ENCODE measurements at regions not wholly inside any gene's neighbourhood (a gene's known extent, or its start where the extent isn't known, plus 50 kb on each side); places are given as distances from the start of the nearest gene placed in this dataset.

DNA sequence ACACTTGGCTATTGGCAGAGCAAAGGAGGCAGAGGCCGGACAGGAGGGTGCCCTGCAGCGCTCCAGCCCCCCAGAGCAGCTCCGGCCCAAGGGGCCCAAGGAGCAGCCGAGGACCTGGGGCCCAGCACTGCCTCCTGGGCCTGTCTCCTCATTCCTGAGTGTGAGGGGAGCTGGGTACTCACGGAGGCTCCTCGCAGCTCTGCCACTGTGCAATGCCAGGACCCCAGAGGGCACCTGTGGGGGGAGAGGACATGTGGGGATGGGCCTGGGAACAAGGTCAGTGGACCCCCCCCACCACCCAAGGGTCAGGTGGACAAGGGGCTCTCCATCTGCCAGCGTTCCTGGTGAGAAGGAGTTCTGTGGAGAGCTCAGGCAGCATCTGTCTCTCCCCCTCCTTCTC is 192.6 kb upstream of the PPP1R26 start:
- Histone ChIP-seq H3K27ac (ENCODE audit: control insufficient read depth, insufficient read depth, low read length) (no peak overlapping the region), H3K9me3 (ENCODE audit: control insufficient read depth, low read depth, low read length) (peaks cover 4% of the 10 kb centered on the region), H3K9ac (ENCODE audit: control insufficient read depth, extremely low read depth, insufficient read depth, low read length) (no peak overlapping the region), H3K4me2 (ENCODE audit: control insufficient read depth, extremely low read depth, insufficient read depth, low read depth, low read length) (no peak overlapping the region), H3K4me1 (ENCODE audit: control insufficient read depth, extremely low read depth, insufficient read depth, low read length) (no peaks in the 10 kb centered on the region), H3K9me1 (ENCODE audit: control insufficient read depth, extremely low read depth, insufficient read depth, low read length) (no peaks in the 10 kb centered on the region), H3K27me3 (ENCODE audit: control insufficient read depth, extremely low read depth, insufficient read depth, low read length) (peaks cover 13% of the 10 kb centered on the region), H3K79me2 (ENCODE audit: control insufficient read depth, insufficient read depth, low read length) (no peaks in the 10 kb centered on the region), H2AFZ (ENCODE audit: control insufficient read depth, low read length) (no peak overlapping the region), H3K4me3 (ENCODE audit: control insufficient read depth in 2 of 3, extremely low read depth in 1 of 3, insufficient read depth in 2 of 3, low read depth in 1 of 3, low read length in 3 of 3) (no peak overlapping the region), H3K36me3 (ENCODE audit: control insufficient read depth in 2 of 2, extremely low read depth in 1 of 2, insufficient read depth in 2 of 2, low read length in 2 of 2) (no peaks in the 10 kb centered on the region), H4K20me1 (ENCODE audit: control insufficient read depth, extremely low read depth, insufficient read depth, low read length) (peaks cover 3% of the 10 kb centered on the region)
- TF ChIP-seq EZH2 (IDR thresholded peaks at IDR 0.05; ENCODE audit: low read length) = no peak
- TF ChIP-seq, protein P1, sequence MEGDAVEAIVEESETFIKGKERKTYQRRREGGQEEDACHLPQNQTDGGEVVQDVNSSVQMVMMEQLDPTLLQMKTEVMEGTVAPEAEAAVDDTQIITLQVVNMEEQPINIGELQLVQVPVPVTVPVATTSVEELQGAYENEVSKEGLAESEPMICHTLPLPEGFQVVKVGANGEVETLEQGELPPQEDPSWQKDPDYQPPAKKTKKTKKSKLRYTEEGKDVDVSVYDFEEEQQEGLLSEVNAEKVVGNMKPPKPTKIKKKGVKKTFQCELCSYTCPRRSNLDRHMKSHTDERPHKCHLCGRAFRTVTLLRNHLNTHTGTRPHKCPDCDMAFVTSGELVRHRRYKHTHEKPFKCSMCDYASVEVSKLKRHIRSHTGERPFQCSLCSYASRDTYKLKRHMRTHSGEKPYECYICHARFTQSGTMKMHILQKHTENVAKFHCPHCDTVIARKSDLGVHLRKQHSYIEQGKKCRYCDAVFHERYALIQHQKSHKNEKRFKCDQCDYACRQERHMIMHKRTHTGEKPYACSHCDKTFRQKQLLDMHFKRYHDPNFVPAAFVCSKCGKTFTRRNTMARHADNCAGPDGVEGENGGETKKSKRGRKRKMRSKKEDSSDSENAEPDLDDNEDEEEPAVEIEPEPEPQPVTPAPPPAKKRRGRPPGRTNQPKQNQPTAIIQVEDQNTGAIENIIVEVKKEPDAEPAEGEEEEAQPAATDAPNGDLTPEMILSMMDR (optimal IDR thresholded peaks at IDR 0.05 in 1 of 3, IDR thresholded peaks at IDR 0.05 in 1 of 3, conservative IDR thresholded peaks at IDR 0.05 in 1 of 3; ENCODE audit: extremely low read depth in 1 of 3, insufficient read depth in 2 of 3, low read length in 3 of 3) = no peak
- FAIRE-seq (no peak), DNase-seq (ENCODE audit: low read depth, low spot score) (no peak)
- dilution Hi-C loops (cut with MboI; ENCODE audit: extremely low pct_ligation_motif_present, low sequenced_read_pairs) = no loop called here

DNA sequence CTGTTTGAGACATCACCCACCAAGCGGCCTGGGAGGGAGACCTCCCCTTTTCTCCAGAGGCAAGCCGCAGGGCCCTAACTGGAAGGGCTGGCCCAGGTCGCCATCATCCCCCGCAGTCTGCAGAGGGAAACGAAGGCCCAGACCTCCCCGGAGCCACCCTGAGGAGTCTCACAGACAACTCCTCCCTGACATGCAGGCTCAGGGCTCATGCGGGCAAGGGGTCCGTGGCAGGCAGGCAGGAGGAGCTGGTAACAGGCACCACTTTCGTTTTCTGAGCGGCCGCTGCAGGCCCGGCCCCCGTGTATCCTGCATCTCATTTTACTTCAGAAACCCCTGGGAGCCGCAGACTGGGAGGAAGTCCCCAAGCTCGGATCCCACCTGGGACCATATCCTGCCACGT is 192.0 kb upstream of the PPP1R26 start:
- no peak overlapping the region for H3K9ac ChIP-seq (ENCODE audit: control insufficient read depth, extremely low read depth, insufficient read depth, low read length)
- H4K20me1 ChIP-seq (ENCODE audit: control insufficient read depth, extremely low read depth, insufficient read depth, low read length) = peaks cover under 1% of the 10 kb centered on the region
- FAIRE-seq (no peak), DNase-seq (ENCODE audit: low read depth, low spot score) (no peak)
- no peak overlapping the region for H3K4me2 ChIP-seq (ENCODE audit: control insufficient read depth, extremely low read depth, insufficient read depth, low read depth, low read length)
- TF ChIP-seq EZH2 (IDR thresholded peaks at IDR 0.05; ENCODE audit: low read length) = no peak
- TF ChIP-seq, protein P1 (optimal IDR thresholded peaks at IDR 0.05 in 1 of 3, IDR thresholded peaks at IDR 0.05 in 1 of 3, conservative IDR thresholded peaks at IDR 0.05 in 1 of 3; ENCODE audit: extremely low read depth in 1 of 3, insufficient read depth in 2 of 3, low read length in 3 of 3) = no peak
- no peak overlapping the region for H3K4me3 ChIP-seq (ENCODE audit: control insufficient read depth in 2 of 3, extremely low read depth in 1 of 3, insufficient read depth in 2 of 3, low read depth in 1 of 3, low read length in 3 of 3)
- H3K9me1 ChIP-seq (ENCODE audit: control insufficient read depth, extremely low read depth, insufficient read depth, low read length) = no peaks in the 10 kb centered on the region
- H3K9me3 ChIP-seq (ENCODE audit: control insufficient read depth, low read depth, low read length) = peaks cover 4% of the 10 kb centered on the region
- H3K27ac ChIP-seq (ENCODE audit: control insufficient read depth, insufficient read depth, low read length) = no peak overlapping the region
- no peaks in the 10 kb centered on the region for H3K36me3 ChIP-seq (ENCODE audit: control insufficient read depth in 2 of 2, extremely low read depth in 1 of 2, insufficient read depth in 2 of 2, low read length in 2 of 2)
- dilution Hi-C loops (cut with MboI; ENCODE audit: extremely low pct_ligation_motif_present, low sequenced_read_pairs) = no loop called here
- no peaks in the 10 kb centered on the region for H3K4me1 ChIP-seq (ENCODE audit: control insufficient read depth, extremely low read depth, insufficient read depth, low read length)
- no peaks in the 10 kb centered on the region for H3K79me2 ChIP-seq (ENCODE audit: control insufficient read depth, insufficient read depth, low read length)
- peaks cover 13% of the 10 kb centered on the region for H3K27me3 ChIP-seq (ENCODE audit: control insufficient read depth, extremely low read depth, insufficient read depth, low read length)
- no peak overlapping the region for H2AFZ ChIP-seq (ENCODE audit: control insufficient read depth, low read length)

Measured in keratinocyte (primary cell).